HepG2 (cell line): ENCODE measurements at regions not wholly inside any gene's neighbourhood (a gene's known extent, or its start where the extent isn't known, plus 50 kb on each side); places are given as distances from the start of the nearest gene placed in this dataset.

Experiments
- ARID3A ChIP-seq: IDR thresholded peaks from 2 replicates; pipeline ENCODE4 v1.6.1; 2012; ENCODE audit warnings: low read depth, low read length, improper control_type of control experiment
- BCL6 ChIP-seq: IDR thresholded peaks from 2 replicates; pipeline ENCODE4 v1.6.1; 2016; ENCODE audit warnings: missing genetic modification reagents, missing compliant biosample characterization
- CREBL2 ChIP-seq: sonication (generic); formaldehyde crosslinking; IDR thresholded peaks from 2 replicates; pipeline ENCODE4 v1.8.1; 2023; ENCODE audit warnings: missing genetic modification reagents, mild to moderate bottlenecking, borderline replicate concordance
- DBP ChIP-seq: sonication (generic); formaldehyde crosslinking; IDR thresholded peaks from 2 replicates; pipeline ENCODE4 v1.4.0; 2020; ENCODE audit warnings: missing genetic modification reagents; ENCODE audit errors: not compliant biosample characterization
- DDIT3 ChIP-seq: sonication (generic); formaldehyde crosslinking; IDR thresholded peaks from 2 replicates; pipeline ENCODE4 v1.4.0; 2020; ENCODE audit warnings: mild to moderate bottlenecking, missing genetic modification reagents
- FOSL1 ChIP-seq: sonication (generic); formaldehyde crosslinking; IDR thresholded peaks from 2 replicates; pipeline ENCODE4 v1.9.0; 2021; ENCODE audit warnings: missing genetic modification reagents, borderline replicate concordance
- GATAD2A ChIP-seq: IDR thresholded peaks from 2 replicates; pipeline ENCODE4 v1.6.1; 2016
- GLI4 ChIP-seq: sonication (generic); formaldehyde crosslinking; IDR thresholded peaks from 2 replicates; pipeline ENCODE4 v1.5.1; 2020; ENCODE audit warnings: missing genetic modification reagents, mild to moderate bottlenecking, moderate library complexity, borderline replicate concordance
- HCFC1 ChIP-seq: fragments of 150-350 bp; IDR thresholded peaks from 2 replicates; pipeline ENCODE4 v1.6.1; 2014; ENCODE audit warnings: low read depth, low read length
- ISL2 ChIP-seq: sonication (generic); formaldehyde crosslinking; IDR thresholded peaks from 2 replicates; pipeline ENCODE4 v1.5.0; 2020; ENCODE audit warnings: missing genetic modification reagents
- KLF16 ChIP-seq, 2 experiments: sonication (generic) in 1 of 2; formaldehyde crosslinking in 1 of 2; IDR thresholded peaks; 2 replicates each; pipeline versions ENCODE4 v1.6.1 to v1.8.0; 2016 to 2023; ENCODE audit warnings: missing genetic modification reagents in 2 of 2, missing compliant biosample characterization in 1 of 2
- KLF6 ChIP-seq: IDR thresholded peaks from 2 replicates; pipeline ENCODE4 v1.8.0; 2016; ENCODE audit warnings: missing biosample characterization, missing genetic modification reagents
- MIER3 ChIP-seq: IDR thresholded peaks from 2 replicates; pipeline ENCODE4 v1.6.1; 2016; ENCODE audit warnings: missing compliant biosample characterization, borderline replicate concordance
- NFE2L2 ChIP-seq: fragments of 150-350 bp; IDR thresholded peaks from 2 replicates; pipeline ENCODE4 v1.6.1; 2014; ENCODE audit warnings: low read length
- RAD21 ChIP-seq: fragments of 450-650 bp; formaldehyde crosslinking; IDR thresholded peaks from 2 replicates; pipeline ENCODE4 v1.5.0; 2020; ENCODE audit warnings: mild to moderate bottlenecking
- RNF219 ChIP-seq: sonication (generic); formaldehyde crosslinking; IDR thresholded peaks from 2 replicates; pipeline ENCODE4 v1.5.0; 2020; ENCODE audit warnings: mild to moderate bottlenecking, missing genetic modification reagents
- SKI ChIP-seq: fragments of 450-650 bp; IDR thresholded peaks from one replicate; pipeline ENCODE4 v1.6.1; 2018; ENCODE audit warnings: mild to moderate bottlenecking; ENCODE audit not compliant: partially characterized antibody
- SMC3 ChIP-seq: IDR thresholded peaks from 2 replicates; pipeline ENCODE4 v1.6.1; 2011; ENCODE audit warnings: low read length, improper control_type of control experiment
- SOX5 ChIP-seq: IDR thresholded peaks from 2 replicates; pipeline ENCODE4 v1.6.1; 2016; ENCODE audit warnings: borderline replicate concordance
- ZFP82 ChIP-seq: sonication (generic); formaldehyde crosslinking; IDR thresholded peaks from 2 replicates; pipeline ENCODE4 v1.5.1; 2020; ENCODE audit warnings: mild to moderate bottlenecking, missing genetic modification reagents, borderline replicate concordance
- ZGPAT ChIP-seq: IDR thresholded peaks from 2 replicates; pipeline ENCODE4 v1.6.1; 2016; ENCODE audit warnings: mild to moderate bottlenecking
- ZNF17 ChIP-seq: sonication (generic); formaldehyde crosslinking; IDR thresholded peaks from 2 replicates; pipeline ENCODE4 v1.5.0; 2020; ENCODE audit warnings: mild to moderate bottlenecking, missing genetic modification reagents
- ZNF549 ChIP-seq: sonication (generic); formaldehyde crosslinking; IDR thresholded peaks from 2 replicates; pipeline ENCODE4 v1.5.0; 2020; ENCODE audit warnings: missing genetic modification reagents
- ZNF784 ChIP-seq: sonication (generic); formaldehyde crosslinking; IDR thresholded peaks from 2 replicates; pipeline ENCODE4 v1.5.1; 2020; ENCODE audit warnings: missing genetic modification reagents, mild to moderate bottlenecking, borderline replicate concordance

GRCh38 chr4:3346146-3346545 is 53.3 kb downstream of the RGS12 start (continued):
- no peak for TF ChIP-seq ISL2 (CRISPR knock-in tag)
- TF ChIP-seq SMC3: peak; percentile 94
- TF ChIP-seq ZFP82 (CRISPR knock-in tag): no peak
- no peak for TF ChIP-seq NFE2L2
- TF ChIP-seq HCFC1: no peak
- no peak for TF ChIP-seq FOSL1
- TF ChIP-seq ZGPAT (CRISPR knock-in tag): peak; percentile 30; the same call in 1 of the 2 replicates
- peak in 1 of 2 experiments; percentile 40; a peak in 1 of 4 replicates for TF ChIP-seq KLF16 (CRISPR knock-in tag; IDR thresholded peaks at IDR 0.05)
- TF ChIP-seq SOX5 (CRISPR knock-in tag): 0 out of 2 replicates have a peak, but pooled peaks have one; percentile 22
- TF ChIP-seq ZNF17 (CRISPR knock-in tag): no peak
- TF ChIP-seq ZNF784 (CRISPR knock-in tag): no peak
- TF ChIP-seq MIER3 (CRISPR knock-in tag): no peak
- TF ChIP-seq SKI: no peak
- peak; percentile 89 for TF ChIP-seq RAD21 (CRISPR knock-in tag)
- no peak for TF ChIP-seq CREBL2 (CRISPR knock-in tag)
- no peak for TF ChIP-seq DBP (CRISPR knock-in tag)
- TF ChIP-seq RNF219 (CRISPR knock-in tag): no peak
- no peak for TF ChIP-seq KLF6 (CRISPR knock-in tag)
- no peak for TF ChIP-seq GLI4
- no peak for TF ChIP-seq ZNF549 (CRISPR knock-in tag)
- no peak for TF ChIP-seq DDIT3 (CRISPR knock-in tag)
- TF ChIP-seq GATAD2A (CRISPR knock-in tag): peak; percentile 66
- peak; percentile 66; the same call in 1 of the 2 replicates for TF ChIP-seq ARID3A
- TF ChIP-seq BCL6 (CRISPR knock-in tag): peak; percentile 41; the same call in 1 of the 2 replicates
